ENCODE measurements at regions not wholly inside any gene's neighbourhood (a gene's known extent, or its start where the extent isn't known, plus 50 kb on each side); places are given as distances from the start of the nearest gene placed in this dataset.

DNA sequence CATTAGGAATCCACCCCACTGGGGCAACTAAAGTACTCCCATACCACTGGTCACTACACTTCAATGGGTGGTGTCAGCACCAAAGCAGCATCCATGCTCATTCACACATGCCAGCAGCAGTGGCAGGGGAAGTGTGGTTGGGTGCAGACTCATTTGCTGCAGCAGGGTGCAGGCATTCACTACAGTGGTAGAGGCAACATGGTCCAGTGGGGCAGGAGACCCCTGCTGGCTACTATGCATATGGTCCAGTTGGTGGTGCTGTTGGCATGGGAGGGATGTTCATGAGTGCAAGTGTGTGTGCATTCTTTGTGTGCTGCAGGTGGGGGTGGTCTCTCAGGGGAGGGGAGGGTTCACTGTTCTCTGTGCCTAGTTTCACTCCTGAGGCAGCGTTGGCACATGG is 908.4 kb upstream of the NOVA1 start:
- no peak for DNase-seq

DNA sequence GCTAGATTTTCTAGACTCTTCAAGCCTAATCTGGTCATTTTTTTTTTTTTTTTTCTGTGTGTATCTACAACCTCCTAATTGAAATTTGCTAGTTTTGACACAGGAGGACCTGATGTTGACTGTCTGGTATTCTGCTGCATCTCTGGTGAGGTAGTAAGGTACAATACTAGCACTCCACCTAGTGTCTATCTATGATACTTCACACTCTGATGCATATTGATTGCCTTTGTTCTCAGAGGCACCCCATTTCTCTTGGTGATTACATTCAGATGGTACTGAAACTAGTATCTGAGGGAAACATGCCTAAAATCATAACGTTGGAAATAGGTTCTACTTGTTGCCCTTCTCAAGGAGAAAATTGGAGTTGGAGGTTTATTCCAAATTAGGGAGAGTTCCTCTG is 930.5 kb upstream of the NOVA1 start:
- CTCF ChIA-PET: no interaction called here
- no peaks in the 10 kb centered on the region for H3K4me1 Mint-ChIP-seq
- no peaks in the 10 kb centered on the region for H3K27me3 Mint-ChIP-seq
- peaks cover 12% of the 10 kb centered on the region for H3K9me3 Mint-ChIP-seq (ENCODE audit: low read depth)
- DNase-seq: no peak
- H3K36me3 Mint-ChIP-seq: peaks cover 1% of the 10 kb centered on the region
- ATAC-seq: no peak
- H3K4me3 Mint-ChIP-seq: no peak overlapping the region
- no peak overlapping the region for H3K27ac Mint-ChIP-seq

More for the DNA sequence above, 908.4 kb upstream of the NOVA1 start:
- Mint-ChIP-seq H3K36me3 (no peaks in the 10 kb centered on the region), H3K9me3 (ENCODE audit: low read depth) (peaks cover 24% of the 10 kb centered on the region), H3K27ac (no peak overlapping the region), H3K4me3 (no peak overlapping the region), H3K4me1 (no peaks in the 10 kb centered on the region), H3K27me3 (no peaks in the 10 kb centered on the region)
- no peak for ATAC-seq
- CTCF ChIA-PET: no interaction called here

DNA sequence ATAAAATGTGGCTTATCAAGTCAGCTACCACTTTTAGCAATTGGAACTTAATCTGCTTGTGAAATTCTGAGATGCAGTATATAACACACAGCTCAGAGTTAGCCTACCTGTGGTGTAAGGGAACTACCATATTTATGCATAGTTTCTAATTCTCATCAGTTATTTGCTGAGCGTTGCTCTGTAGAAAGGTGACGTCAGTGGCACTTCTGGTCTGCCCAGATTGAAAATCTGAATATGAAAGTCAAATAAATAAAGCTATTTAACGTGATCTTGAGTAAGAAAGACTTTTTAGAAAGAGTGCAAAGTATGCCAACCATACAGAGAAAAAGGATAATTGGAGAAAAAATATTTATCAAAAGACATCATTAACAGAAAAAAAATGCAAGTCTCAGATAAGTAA is 938.9 kb upstream of the NOVA1 start:
- CTCF ChIA-PET: no interaction called here
- Mint-ChIP-seq H3K4me1 (no peaks in the 10 kb centered on the region), H3K9me3 (ENCODE audit: low read depth) (peaks cover 8% of the 10 kb centered on the region), H3K27ac (no peak overlapping the region), H3K36me3 (peaks cover 1% of the 10 kb centered on the region), H3K4me3 (no peak overlapping the region), H3K27me3 (no peaks in the 10 kb centered on the region)
- DNase-seq (no peak), ATAC-seq (no peak)

DNA sequence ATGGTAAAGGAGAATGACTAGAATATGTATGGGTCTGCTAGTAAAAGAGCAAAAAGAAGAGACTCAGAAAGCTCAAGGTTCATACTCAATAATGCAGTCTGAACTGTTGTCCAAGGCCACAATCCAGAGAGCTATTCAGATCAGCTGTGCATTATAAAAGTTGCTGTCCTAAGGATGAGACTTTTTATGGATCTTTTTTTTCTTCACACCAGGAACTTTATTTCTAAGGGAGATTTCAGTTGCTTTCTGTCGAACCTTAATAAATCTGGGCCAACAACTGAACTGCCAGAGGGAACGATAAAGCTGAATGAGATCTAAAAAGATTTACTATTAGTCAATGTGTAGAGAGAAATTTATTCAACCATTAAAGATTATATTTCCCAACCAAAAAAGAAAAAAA is 948.3 kb upstream of the NOVA1 start:
- ATAC-seq (no peak), DNase-seq (no peak)
- H3K4me1 Mint-ChIP-seq: no peaks in the 10 kb centered on the region
- CTCF ChIA-PET: no interaction called here
- H3K4me3 Mint-ChIP-seq: no peak overlapping the region
- no peaks in the 10 kb centered on the region for H3K27me3 Mint-ChIP-seq
- peaks cover 12% of the 10 kb centered on the region for H3K9me3 Mint-ChIP-seq (ENCODE audit: low read depth)
- H3K36me3 Mint-ChIP-seq: no peaks in the 10 kb centered on the region
- H3K27ac Mint-ChIP-seq: no peak overlapping the region

DNA sequence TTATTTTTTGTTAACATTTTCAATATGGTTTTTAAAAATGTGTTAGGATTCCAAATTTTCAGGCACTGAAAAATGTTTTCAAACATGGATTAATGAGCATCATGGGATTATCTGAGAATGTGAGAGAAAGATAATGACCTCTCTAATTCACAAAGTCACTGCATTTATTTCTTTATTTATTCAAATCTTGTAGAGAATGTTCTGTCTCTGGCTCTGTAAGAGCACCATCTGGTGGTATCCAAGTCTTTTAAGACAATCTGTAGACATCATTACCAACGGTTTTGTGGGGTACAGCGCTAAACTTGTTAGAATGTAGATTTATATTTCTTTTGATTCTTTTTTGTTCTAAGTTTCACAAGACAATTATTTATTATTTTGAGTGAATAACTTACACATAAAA is 956.0 kb upstream of the NOVA1 start:
- Mint-ChIP-seq H3K4me3 (no peak overlapping the region), H3K27ac (no peak overlapping the region), H3K36me3 (no peaks in the 10 kb centered on the region), H3K4me1 (no peaks in the 10 kb centered on the region), H3K9me3 (ENCODE audit: low read depth) (peaks cover 2% of the 10 kb centered on the region), H3K27me3 (no peaks in the 10 kb centered on the region)
- ATAC-seq (no peak), DNase-seq (no peak)
- CTCF ChIA-PET: no interaction called here

DNA sequence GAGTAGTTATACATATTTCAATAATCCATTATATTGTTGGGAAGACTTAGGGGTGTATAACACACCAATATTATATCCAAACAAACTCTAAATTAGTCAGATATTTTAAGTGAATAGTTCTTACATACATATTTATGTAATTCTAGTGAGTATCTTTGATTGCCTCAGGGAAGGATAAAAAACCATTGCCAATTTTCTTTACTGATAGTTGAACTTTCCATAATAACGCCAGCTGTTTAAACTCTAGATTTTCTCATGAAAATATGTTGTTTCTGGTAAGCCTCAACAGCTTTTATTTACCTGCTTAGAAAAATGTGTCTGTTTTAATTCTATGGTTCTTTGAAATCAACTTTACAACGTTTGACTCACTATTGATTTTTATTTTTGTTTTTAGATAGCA is 959.6 kb upstream of the NOVA1 start:
- DNase-seq (no peak), ATAC-seq (no peak)
- Mint-ChIP-seq H3K36me3 (no peaks in the 10 kb centered on the region), H3K9me3 (ENCODE audit: low read depth) (no peaks in the 10 kb centered on the region), H3K4me3 (no peak overlapping the region), H3K4me1 (no peaks in the 10 kb centered on the region), H3K27me3 (no peaks in the 10 kb centered on the region), H3K27ac (no peak overlapping the region)
- CTCF ChIA-PET: no interaction called here

DNA sequence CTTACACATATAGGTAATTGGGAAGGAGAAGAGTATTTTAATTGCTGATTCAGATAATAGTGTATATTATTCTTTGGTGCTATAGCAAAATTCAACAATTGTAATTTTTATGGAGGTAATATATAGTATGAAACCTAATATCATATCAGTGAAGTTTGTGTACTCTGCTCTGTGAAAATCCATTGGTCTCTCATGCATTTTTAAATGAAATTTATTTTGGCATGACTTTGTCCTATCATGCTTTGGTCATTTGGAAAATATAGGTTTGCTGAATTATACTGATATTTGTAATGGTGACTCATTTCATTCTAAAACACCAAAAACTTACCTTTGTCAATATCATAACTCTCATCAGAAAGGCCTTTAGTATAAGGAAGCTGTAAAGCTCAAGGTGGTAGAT is 962.0 kb upstream of the NOVA1 start:
- H3K27ac Mint-ChIP-seq: no peak overlapping the region
- no peak overlapping the region for H3K4me3 Mint-ChIP-seq
- H3K4me1 Mint-ChIP-seq: no peaks in the 10 kb centered on the region

DNA sequence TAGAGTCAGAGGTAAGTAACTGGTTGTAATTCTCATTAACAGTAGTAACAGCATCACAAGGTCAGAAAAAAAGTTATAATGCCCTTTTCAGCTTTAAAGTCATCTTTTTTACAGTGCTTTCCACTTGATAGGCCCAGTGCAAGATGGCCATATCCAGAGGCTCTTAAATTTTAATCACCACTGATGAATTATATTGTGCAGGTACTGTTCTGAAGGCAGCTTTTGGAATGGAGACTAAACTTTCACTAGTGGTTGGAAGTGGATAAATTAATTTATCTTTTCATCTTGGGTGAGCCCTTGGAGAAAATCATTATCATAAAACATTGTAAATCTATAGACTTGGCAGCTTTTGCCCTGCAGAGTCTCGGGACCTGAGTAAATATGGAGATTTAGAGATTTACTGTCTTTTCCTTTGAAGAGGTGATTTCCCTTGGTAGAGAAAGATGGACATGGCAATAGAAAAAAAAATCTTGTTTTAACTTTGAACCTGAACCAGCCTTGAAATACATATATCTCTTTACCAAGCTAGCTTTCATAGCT is 969.1 kb upstream of the NOVA1 start:
- no peak for ATAC-seq
- H3K36me3 Mint-ChIP-seq: no peaks in the 10 kb centered on the region
- peaks cover 2% of the 10 kb centered on the region for H3K9me3 Mint-ChIP-seq (ENCODE audit: low read depth)
- no peak overlapping the region for H3K27ac Mint-ChIP-seq
- no peak for DNase-seq
- CTCF ChIA-PET: no interaction called here
- H3K27me3 Mint-ChIP-seq: no peaks in the 10 kb centered on the region
- no peak overlapping the region for H3K4me3 Mint-ChIP-seq
- no peaks in the 10 kb centered on the region for H3K4me1 Mint-ChIP-seq

More for the DNA sequence above, 962.0 kb upstream of the NOVA1 start:
- Mint-ChIP-seq H3K27me3 (no peaks in the 10 kb centered on the region), H3K9me3 (ENCODE audit: low read depth) (peaks cover 2% of the 10 kb centered on the region), H3K36me3 (no peaks in the 10 kb centered on the region)
- DNase-seq (no peak), ATAC-seq (no peak)
- CTCF ChIA-PET: no interaction called here

DNA sequence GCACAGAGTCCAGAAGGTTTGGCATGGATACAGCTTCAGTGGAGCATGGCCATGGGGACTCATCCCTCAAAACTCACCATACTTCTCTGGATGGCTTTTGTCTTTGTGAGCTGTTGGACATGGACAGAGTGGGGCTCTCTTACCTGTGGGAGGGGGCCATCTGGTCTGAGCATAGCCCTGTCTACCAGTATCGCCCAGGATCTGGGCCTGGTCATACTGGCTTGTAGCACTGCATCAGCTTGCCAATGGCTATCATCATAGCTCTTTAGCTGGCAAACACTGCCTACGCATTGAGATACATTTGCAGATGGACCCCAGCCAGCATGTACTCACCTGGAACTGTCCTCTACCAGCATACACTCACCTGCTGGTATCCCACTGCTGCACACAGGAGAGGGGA is 975.2 kb upstream of the NOVA1 start:
- Mint-ChIP-seq H3K36me3 (no peaks in the 10 kb centered on the region), H3K27me3 (no peaks in the 10 kb centered on the region), H3K9me3 (ENCODE audit: low read depth) (peaks cover 21% of the 10 kb centered on the region), H3K4me3 (no peak overlapping the region), H3K27ac (no peak overlapping the region), H3K4me1 (no peaks in the 10 kb centered on the region)
- no peak for DNase-seq
- no peak for ATAC-seq
- CTCF ChIA-PET: no interaction called here

DNA sequence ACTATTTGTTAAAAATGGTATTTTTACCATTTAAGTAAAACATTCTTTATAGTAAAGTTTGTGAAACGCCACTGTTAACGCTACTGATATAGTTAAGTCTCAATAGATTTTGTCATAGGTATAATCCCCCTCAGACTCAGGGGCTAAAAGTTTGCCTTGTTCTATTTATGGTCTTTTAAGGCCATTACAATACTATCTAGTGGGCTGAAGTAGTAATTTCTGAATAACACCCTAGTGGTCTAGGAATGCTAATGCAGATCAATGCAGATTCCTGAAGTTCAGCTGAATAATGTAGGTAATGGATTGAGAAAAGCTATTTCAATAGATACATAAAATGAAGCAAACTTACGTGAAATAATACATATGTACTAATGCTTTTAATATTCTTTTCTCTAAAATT is 989.3 kb upstream of the NOVA1 start:
- no peak overlapping the region for H3K27ac Mint-ChIP-seq
- CTCF ChIA-PET: no interaction called here
- H3K27me3 Mint-ChIP-seq: no peaks in the 10 kb centered on the region
- DNase-seq: no peak
- no peak for ATAC-seq
- no peaks in the 10 kb centered on the region for H3K4me1 Mint-ChIP-seq
- no peak overlapping the region for H3K4me3 Mint-ChIP-seq
- H3K36me3 Mint-ChIP-seq: no peaks in the 10 kb centered on the region
- H3K9me3 Mint-ChIP-seq (ENCODE audit: low read depth): peaks cover 6% of the 10 kb centered on the region

DNA sequence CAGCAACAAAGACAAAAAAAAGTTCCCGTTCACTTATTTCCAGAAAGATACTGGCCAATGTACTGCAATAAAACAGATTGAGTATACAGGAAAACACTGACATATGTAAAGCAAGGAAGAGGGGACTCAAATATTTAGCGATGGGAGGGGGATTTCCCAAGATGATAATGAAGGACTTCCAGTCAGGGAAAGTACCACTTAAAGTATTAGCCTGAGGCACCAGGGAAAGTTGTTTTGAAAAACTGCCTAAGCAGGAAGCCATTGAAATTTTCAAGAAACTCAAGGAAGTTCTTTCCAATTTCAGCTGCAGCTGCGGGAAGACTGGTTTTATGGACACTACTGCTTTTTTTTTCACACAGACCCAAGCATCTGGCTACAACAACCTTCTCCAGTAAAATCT is 1007.4 kb upstream of the NOVA1 start:
- DNase-seq (no peak), ATAC-seq (no peak)
- H3K27me3 Mint-ChIP-seq: no peaks in the 10 kb centered on the region
- no peak overlapping the region for H3K27ac Mint-ChIP-seq
- H3K9me3 Mint-ChIP-seq (ENCODE audit: low read depth): peaks cover 8% of the 10 kb centered on the region
- no peak overlapping the region for H3K4me3 Mint-ChIP-seq
- H3K36me3 Mint-ChIP-seq: no peaks in the 10 kb centered on the region
- H3K4me1 Mint-ChIP-seq: no peaks in the 10 kb centered on the region
- CTCF ChIA-PET: no interaction called here

DNA sequence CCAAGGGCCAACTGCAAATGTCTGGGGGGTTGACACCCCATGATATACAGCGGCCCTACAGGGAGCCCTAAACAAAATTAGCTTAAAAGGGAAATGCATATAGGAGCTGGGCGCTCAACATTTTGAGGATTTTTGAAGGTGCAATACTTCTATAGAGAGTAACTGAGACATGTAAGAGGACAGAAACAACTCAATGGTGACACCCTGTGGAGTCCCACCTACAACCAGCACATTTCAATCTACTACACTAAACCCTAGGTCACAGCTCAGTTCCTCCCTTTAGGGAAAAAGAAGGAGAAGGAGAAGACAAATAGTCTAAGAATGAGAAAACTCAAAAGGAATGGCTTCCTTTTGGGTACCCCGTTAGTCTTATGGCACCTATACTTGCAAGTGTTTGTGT is 1010.5 kb upstream of the NOVA1 start:
- Mint-ChIP-seq H3K4me3 (no peak overlapping the region), H3K4me1 (no peaks in the 10 kb centered on the region), H3K9me3 (ENCODE audit: low read depth) (peaks cover 8% of the 10 kb centered on the region), H3K36me3 (no peaks in the 10 kb centered on the region), H3K27me3 (no peaks in the 10 kb centered on the region), H3K27ac (no peak overlapping the region)
- no peak for DNase-seq
- no peak for ATAC-seq
- CTCF ChIA-PET: no interaction called here

DNA sequence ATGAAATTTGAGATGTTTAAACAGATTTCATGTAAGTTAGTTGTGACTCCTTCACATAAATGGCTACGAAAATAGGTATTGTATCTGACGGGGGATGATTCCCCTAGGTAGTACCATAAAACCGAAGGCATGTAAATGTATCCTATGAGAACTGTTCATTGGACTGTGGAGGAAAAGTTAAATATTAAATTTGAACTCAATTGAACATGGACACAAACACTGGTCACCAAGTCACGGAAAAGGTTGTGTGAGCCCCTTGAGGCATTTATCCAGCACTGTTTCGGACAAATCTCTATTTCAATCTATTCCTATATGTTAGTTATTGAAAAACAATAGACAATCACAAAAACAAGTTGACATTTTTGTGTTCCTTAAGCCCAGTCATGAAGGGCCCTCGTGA is 1014.3 kb upstream of the NOVA1 start:
- CTCF ChIA-PET: no interaction called here
- Mint-ChIP-seq H3K36me3 (no peaks in the 10 kb centered on the region), H3K9me3 (ENCODE audit: low read depth) (peaks cover 10% of the 10 kb centered on the region), H3K27me3 (no peaks in the 10 kb centered on the region), H3K4me3 (no peak overlapping the region), H3K27ac (no peak overlapping the region), H3K4me1 (no peaks in the 10 kb centered on the region)
- no peak for DNase-seq
- ATAC-seq: no peak

DNA sequence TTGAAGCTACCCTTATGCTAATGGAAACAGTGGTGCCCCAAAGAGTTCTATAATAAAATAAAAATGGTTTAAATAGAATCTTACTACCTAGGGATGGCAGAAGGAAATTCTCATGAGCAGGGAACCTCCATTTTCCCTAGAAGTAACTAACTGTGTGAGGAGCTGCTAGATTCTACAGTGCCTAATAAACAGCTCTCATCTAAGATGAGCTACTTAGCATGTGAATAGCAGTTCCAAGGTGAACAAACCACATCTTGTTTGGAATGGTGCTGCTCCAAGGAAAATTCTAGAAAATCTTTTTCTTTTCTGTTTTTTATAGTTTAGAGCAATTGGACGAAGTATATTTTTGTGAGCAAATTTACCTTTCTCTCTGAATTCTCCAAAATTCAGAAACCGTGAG is 1015.3 kb upstream of the NOVA1 start:
- H3K36me3 Mint-ChIP-seq: no peaks in the 10 kb centered on the region
- H3K4me3 Mint-ChIP-seq: no peak overlapping the region
- DNase-seq (no peak), ATAC-seq (no peak)
- H3K27me3 Mint-ChIP-seq: no peaks in the 10 kb centered on the region
- no peaks in the 10 kb centered on the region for H3K4me1 Mint-ChIP-seq
- CTCF ChIA-PET: no interaction called here
- H3K9me3 Mint-ChIP-seq (ENCODE audit: low read depth): peaks cover 8% of the 10 kb centered on the region
- H3K27ac Mint-ChIP-seq: no peak overlapping the region

DNA sequence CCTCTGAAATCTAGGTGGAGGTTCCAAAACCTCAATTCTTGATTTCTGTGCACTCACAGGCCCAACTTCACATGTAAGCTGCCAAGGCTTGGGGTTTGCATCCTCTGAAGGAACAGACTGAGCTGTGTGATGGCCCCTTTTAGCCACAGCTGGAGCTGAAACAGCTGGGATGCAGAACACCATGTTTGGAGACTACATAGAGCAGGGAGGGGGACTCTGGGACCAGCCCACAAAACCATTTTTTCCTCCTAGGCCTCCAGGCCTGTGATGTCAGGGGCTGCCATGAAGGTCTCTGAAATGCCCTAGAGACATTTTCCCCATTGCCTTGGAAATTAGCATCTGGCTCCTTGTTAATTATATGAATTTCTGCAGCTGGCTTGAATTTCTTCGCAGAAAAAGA is 1025.9 kb upstream of the NOVA1 start:
- no peak overlapping the region for H3K4me3 Mint-ChIP-seq
- H3K27ac Mint-ChIP-seq: no peak overlapping the region
- ATAC-seq (no peak), DNase-seq (no peak)
- H3K27me3 Mint-ChIP-seq: no peaks in the 10 kb centered on the region
- H3K36me3 Mint-ChIP-seq: no peaks in the 10 kb centered on the region
- CTCF ChIA-PET: no interaction called here
- no peaks in the 10 kb centered on the region for H3K4me1 Mint-ChIP-seq
- peaks cover 24% of the 10 kb centered on the region for H3K9me3 Mint-ChIP-seq (ENCODE audit: low read depth)
